HepG2 (cell line): ENCODE measurements at regions not wholly inside any gene's neighbourhood (a gene's known extent, or its start where the extent isn't known, plus 50 kb on each side); places are given as distances from the start of the nearest gene placed in this dataset.

Source experiments
- ATF3 ChIP-seq: sonication (generic); formaldehyde crosslinking; IDR thresholded peaks from 2 replicates; pipeline ENCODE4 v1.4.0; 2020; ENCODE audit warnings: missing genetic modification reagents
- CTCF ChIP-seq: sonication (generic); formaldehyde crosslinking; IDR thresholded peaks from 2 replicates; pipeline ENCODE4 v1.5.0; 2020; ENCODE audit warnings: mild to moderate bottlenecking, missing genetic modification reagents, moderate library complexity
- EP300 ChIP-seq, 3 experiments: sonication (generic) in 1 of 3; formaldehyde crosslinking in 1 of 3; IDR thresholded peaks; 2 replicates each; pipeline versions ENCODE4 v1.5.1 to v1.6.1; 2011 to 2020; ENCODE audit warnings: low read depth in 2 of 3, low read length in 2 of 3, borderline replicate concordance in 1 of 3, improper control_type of control experiment in 1 of 3, mild to moderate bottlenecking in 1 of 3, missing genetic modification reagents in 1 of 3, moderate library complexity in 1 of 3
- EZH2 ChIP-seq: conservative IDR thresholded peaks from 2 replicates; pipeline ENCODE4 v1.6.1; 2012; ENCODE audit warnings: mild to moderate bottlenecking, low read depth, low read length, moderate library complexity
- FOXK1 ChIP-seq: sonication (generic); formaldehyde crosslinking; IDR thresholded peaks from 2 replicates; pipeline ENCODE4 v1.4.0; 2020; ENCODE audit warnings: low read depth, missing genetic modification reagents, borderline replicate concordance
- KDM6A ChIP-seq: IDR thresholded peaks from 2 replicates; pipeline ENCODE4 v1.6.1; 2016; ENCODE audit warnings: low read depth
- POLR2AphosphoS2 ChIP-seq: IDR thresholded peaks from 2 replicates; pipeline ENCODE4 v1.6.1; 2011; ENCODE audit warnings: low read depth, low read length, improper control_type of control experiment
- REST ChIP-seq, 2 experiments: IDR thresholded peaks; 2 replicates each; pipeline ENCODE4 v1.6.1; 2011 to 2012; ENCODE audit warnings: low read length in 2 of 2, borderline replicate concordance in 1 of 2, low read depth in 1 of 2, mild to moderate bottlenecking in 1 of 2, moderate library complexity in 1 of 2
- SRF ChIP-seq: IDR thresholded peaks from 2 replicates; pipeline ENCODE4 v1.6.1; 2011; ENCODE audit warnings: mild to moderate bottlenecking, low read depth, low read length, moderate library complexity
- ZNF263 ChIP-seq: sonication (generic); formaldehyde crosslinking; IDR thresholded peaks from 2 replicates; pipeline ENCODE4 v1.4.0; 2020; ENCODE audit warnings: missing genetic modification reagents
- ZNF543 ChIP-seq: sonication (generic); formaldehyde crosslinking; IDR thresholded peaks from 2 replicates; pipeline ENCODE4 v1.4.0; 2020; ENCODE audit warnings: mild to moderate bottlenecking, missing genetic modification reagents
- ZNF670 ChIP-seq: sonication (generic); formaldehyde crosslinking; IDR thresholded peaks from 2 replicates; pipeline ENCODE4 v1.8.0; 2022; ENCODE audit warnings: mild to moderate bottlenecking, missing genetic modification reagents, borderline replicate concordance
- ZNF768 ChIP-seq: sonication (generic); formaldehyde crosslinking; IDR thresholded peaks from 2 replicates; pipeline ENCODE4 v1.4.0; 2020; ENCODE audit warnings: missing genetic modification reagents
- ZNF784 ChIP-seq: sonication (generic); formaldehyde crosslinking; IDR thresholded peaks from 2 replicates; pipeline ENCODE4 v1.5.1; 2020; ENCODE audit warnings: missing genetic modification reagents, mild to moderate bottlenecking, borderline replicate concordance

GRCh38 chr10:14391342-14391741 lies 60.6 kb upstream of the FRMD4A start:
- TF ChIP-seq REST (IDR thresholded peaks at IDR 0.05; ENCODE audit: borderline replicate concordance in 1 of 2, low read depth in 1 of 2, low read length in 2 of 2) (no peak), ZNF263 (CRISPR knock-in tag) (no peak), POLR2AphosphoS2 (no peak), EP300 (IDR thresholded peaks at IDR 0.05; ENCODE audit: low read depth in 2 of 2, low read length in 2 of 2) (no peak), EP300 (CRISPR knock-in tag; IDR thresholded peaks at IDR 0.05; ENCODE audit: borderline replicate concordance) (no peak), ZNF543 (CRISPR knock-in tag) (no peak), ZNF784 (CRISPR knock-in tag) (no peak), ZNF670 (CRISPR knock-in tag) (no peak), KDM6A (CRISPR knock-in tag) (no peak), ZNF768 (CRISPR knock-in tag) (no peak), FOXK1 (CRISPR knock-in tag) (no peak), EZH2 (no peak), CTCF (CRISPR knock-in tag) (no peak), ATF3 (CRISPR knock-in tag) (no peak), SRF (no peak)
